Lower leg skin (tissue), 3 donors: ENCODE measurements at regions not wholly inside any gene's neighbourhood (a gene's known extent, or its start where the extent isn't known, plus 50 kb on each side); places are given as distances from the start of the nearest gene placed in this dataset.

Source experiments
- POLR2A ChIP-seq, 2 donors: fragments of 450-650 bp; IDR thresholded peaks; one replicate each; pipeline ENCODE4 v1.6.1; 2016 to 2017; ENCODE audit warnings: antibody characterized with exemption in 2 of 2, mild to moderate bottlenecking in 1 of 2, moderate library complexity in 1 of 2
- TF ChIP-seq, protein P1 (sequence below), 3 donors: fragments of 450-650 bp; IDR thresholded peaks; one replicate each; pipeline ENCODE4 v1.5.1; 2016; ENCODE audit warnings: antibody characterized with exemption in 3 of 3, mild to moderate bottlenecking in 3 of 3, moderate library complexity in 2 of 3

DNA sequence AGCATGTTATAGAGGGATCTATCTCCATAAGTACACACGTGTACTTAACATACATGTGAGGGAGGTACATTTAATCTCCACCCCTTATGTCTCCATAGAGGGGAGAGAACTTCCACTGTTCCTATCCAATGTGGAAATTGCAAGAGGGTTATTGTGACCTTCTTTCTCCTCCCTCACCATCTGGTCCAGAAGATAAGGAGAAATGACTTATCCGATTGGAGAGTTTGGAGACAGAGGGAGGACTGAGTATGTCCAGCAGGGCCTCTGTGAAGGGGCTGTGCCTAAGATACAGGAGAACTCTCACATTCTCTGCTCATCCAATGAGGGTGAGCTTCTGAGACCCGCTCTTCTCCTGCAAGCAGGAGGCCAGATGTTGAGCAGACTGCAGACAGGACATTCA, 113.1 kb downstream of the QDPR start:
- TF ChIP-seq, protein P1, sequence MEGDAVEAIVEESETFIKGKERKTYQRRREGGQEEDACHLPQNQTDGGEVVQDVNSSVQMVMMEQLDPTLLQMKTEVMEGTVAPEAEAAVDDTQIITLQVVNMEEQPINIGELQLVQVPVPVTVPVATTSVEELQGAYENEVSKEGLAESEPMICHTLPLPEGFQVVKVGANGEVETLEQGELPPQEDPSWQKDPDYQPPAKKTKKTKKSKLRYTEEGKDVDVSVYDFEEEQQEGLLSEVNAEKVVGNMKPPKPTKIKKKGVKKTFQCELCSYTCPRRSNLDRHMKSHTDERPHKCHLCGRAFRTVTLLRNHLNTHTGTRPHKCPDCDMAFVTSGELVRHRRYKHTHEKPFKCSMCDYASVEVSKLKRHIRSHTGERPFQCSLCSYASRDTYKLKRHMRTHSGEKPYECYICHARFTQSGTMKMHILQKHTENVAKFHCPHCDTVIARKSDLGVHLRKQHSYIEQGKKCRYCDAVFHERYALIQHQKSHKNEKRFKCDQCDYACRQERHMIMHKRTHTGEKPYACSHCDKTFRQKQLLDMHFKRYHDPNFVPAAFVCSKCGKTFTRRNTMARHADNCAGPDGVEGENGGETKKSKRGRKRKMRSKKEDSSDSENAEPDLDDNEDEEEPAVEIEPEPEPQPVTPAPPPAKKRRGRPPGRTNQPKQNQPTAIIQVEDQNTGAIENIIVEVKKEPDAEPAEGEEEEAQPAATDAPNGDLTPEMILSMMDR (IDR thresholded peaks at IDR 0.05), result no peak
- TF ChIP-seq POLR2A (IDR thresholded peaks at IDR 0.05), result no peak
